H9 (cell line): ENCODE measurements at regions not wholly inside any gene's neighbourhood (a gene's known extent, or its start where the extent isn't known, plus 50 kb on each side); places are given as distances from the start of the nearest gene placed in this dataset.

Experiments
- DNase-seq: peaks from one replicate; pipeline ENCODE4 v3.0.0-alpha.2; 2017
- H2AFZ ChIP-seq: one replicate; pipeline ENCODE4 v1.6.1; 2013; ENCODE audit warnings: mild to moderate bottlenecking, low read length, control low read depth, moderate library complexity
- H2AK5ac ChIP-seq: 2 replicates; pipeline ENCODE4 v1.6.1; 2013; ENCODE audit warnings: low read length, control low read depth, mixed read lengths; ENCODE audit not compliant: insufficient read length
- H2BK120ac ChIP-seq: one replicate; pipeline ENCODE4 v1.6.1; 2013; ENCODE audit warnings: low read depth, mild to moderate bottlenecking, low read length, control low read depth, inconsistent platforms; ENCODE audit not compliant: poor library complexity, severe bottlenecking
- H2BK12ac ChIP-seq: 2 replicates; pipeline ENCODE4 v1.6.1; 2013; ENCODE audit warnings: low read length, control low read depth, mixed read lengths, low read depth; ENCODE audit not compliant: insufficient read length
- H2BK15ac ChIP-seq: 2 replicates; pipeline ENCODE4 v1.6.1; 2013; ENCODE audit warnings: low read depth, low read length, control low read depth
- H2BK20ac ChIP-seq: one replicate; pipeline ENCODE4 v1.6.1; 2013; ENCODE audit warnings: low read depth, mild to moderate bottlenecking, low read length, control low read depth, inconsistent platforms; ENCODE audit not compliant: poor library complexity, severe bottlenecking
- H2BK5ac ChIP-seq: 2 replicates; pipeline ENCODE4 v1.6.1; 2013; ENCODE audit warnings: low read length, control low read depth, mixed read lengths; ENCODE audit not compliant: insufficient read length
- H3K14ac ChIP-seq: 2 replicates; pipeline ENCODE4 v1.6.1; 2013; ENCODE audit warnings: low read length, control low read depth; ENCODE audit not compliant: insufficient read depth
- H3K18ac ChIP-seq: 2 replicates; pipeline ENCODE4 v1.6.1; 2013; ENCODE audit warnings: low read depth, mild to moderate bottlenecking, mixed read lengths, low read length, control low read depth; ENCODE audit not compliant: insufficient read length
- H3K23ac ChIP-seq: 2 replicates; pipeline ENCODE4 v1.6.1; 2013; ENCODE audit warnings: low read length, control low read depth, mixed read lengths, low read depth; ENCODE audit not compliant: insufficient read length
- H3K23me2 ChIP-seq: 2 replicates; pipeline ENCODE4 v1.6.1; 2013; ENCODE audit warnings: low read depth, mild to moderate bottlenecking, mixed read lengths, low read length, control low read depth; ENCODE audit not compliant: insufficient read length, poor library complexity, severe bottlenecking
- H3K27ac ChIP-seq: 2 replicates; pipeline ENCODE4 v1.5.1; 2013; ENCODE audit warnings: low read length, control low read depth, mixed read lengths, low read depth; ENCODE audit not compliant: insufficient read length
- H3K27me3 ChIP-seq: 2 replicates; pipeline ENCODE4 v1.6.1; 2013; ENCODE audit warnings: low read length, control low read depth, inconsistent platforms; ENCODE audit not compliant: insufficient read depth
- H3K4ac ChIP-seq: 2 replicates; pipeline ENCODE4 v1.6.1; 2013; ENCODE audit warnings: low read depth, mild to moderate bottlenecking, control low read depth, inconsistent platforms, low read length, moderate library complexity
- H3K4me1 ChIP-seq: 2 replicates; pipeline ENCODE4 v1.6.1; 2013; ENCODE audit warnings: low read length, control low read depth, inconsistent platforms; ENCODE audit not compliant: insufficient read depth
- H3K4me2 ChIP-seq: 2 replicates; pipeline ENCODE4 v1.6.1; 2013; ENCODE audit warnings: low read length, control low read depth, mixed read lengths; ENCODE audit not compliant: insufficient read length, insufficient read depth
- H3K56ac ChIP-seq: 2 replicates; pipeline ENCODE4 v1.6.1; 2013; ENCODE audit warnings: low read depth, mild to moderate bottlenecking, mixed read lengths, low read length, control low read depth; ENCODE audit not compliant: insufficient read length
- H3K79me1 ChIP-seq: 2 replicates; pipeline ENCODE4 v1.6.1; 2013; ENCODE audit warnings: low read depth, mild to moderate bottlenecking, moderate library complexity, low read length, control low read depth, inconsistent platforms; ENCODE audit not compliant: insufficient read depth, poor library complexity, severe bottlenecking
- H3K79me2 ChIP-seq: 2 replicates; pipeline ENCODE4 v1.6.1; 2013; ENCODE audit warnings: low read length, control low read depth, inconsistent platforms; ENCODE audit not compliant: insufficient read depth
- H3K9ac ChIP-seq: 2 replicates; pipeline ENCODE4 v1.6.1; 2013; ENCODE audit warnings: low read length, control low read depth, mixed read lengths; ENCODE audit not compliant: insufficient read length; ENCODE audit errors: extremely low read depth
- H3K9me3 ChIP-seq: one replicate; pipeline ENCODE4 v1.6.1; 2013; ENCODE audit warnings: low read depth, low read length, inconsistent platforms; ENCODE audit not compliant: control insufficient read depth
- H3T11ph ChIP-seq: one replicate; pipeline ENCODE4 v1.6.1; 2013; ENCODE audit warnings: mild to moderate bottlenecking, low read length, control low read depth, inconsistent platforms
- H4K20me1 ChIP-seq: one replicate; pipeline ENCODE4 v1.6.1; 2013; ENCODE audit not compliant: control insufficient read depth, insufficient read length, insufficient read depth
- H4K5ac ChIP-seq: 2 replicates; pipeline ENCODE4 v1.6.1; 2013; ENCODE audit warnings: low read depth, mild to moderate bottlenecking, mixed read lengths, low read length, control low read depth; ENCODE audit not compliant: insufficient read length
- H4K8ac ChIP-seq: replicated peaks from 2 replicates; pipeline ENCODE4 v1.6.1; 2013; ENCODE audit warnings: low read length, control low read depth, mixed read lengths, low read depth; ENCODE audit not compliant: insufficient read length
- H4K91ac ChIP-seq: 2 replicates; pipeline ENCODE4 v1.6.1; 2013; ENCODE audit warnings: low read depth, mild to moderate bottlenecking, moderate library complexity, mixed read lengths, low read length, control low read depth; ENCODE audit not compliant: insufficient read length
- H3K27ac Mint-ChIP-seq, 3 experiments: 2 replicates in 2 of 3; 3 replicates in 1 of 3; pipeline ENCODE4 v1.8.0; 2020 to 2021; ENCODE audit warnings: mixed read lengths in 3 of 3, mild to moderate bottlenecking in 1 of 3, moderate library complexity in 1 of 3
- H3K27me3 Mint-ChIP-seq: 2 replicates; pipeline ENCODE4 v1.8.0; 2021; ENCODE audit warnings: low read depth, mild to moderate bottlenecking, moderate library complexity, mixed read lengths
- H3K36me3 Mint-ChIP-seq, 3 experiments: 2 replicates in 2 of 3; 3 replicates in 1 of 3; pipeline ENCODE4 v1.8.0; 2020 to 2021; ENCODE audit warnings: low read depth in 3 of 3, mixed read lengths in 3 of 3; ENCODE audit not compliant: insufficient read depth in 1 of 3
- H3K4me1 Mint-ChIP-seq, 2 experiments: 2 replicates each; pipeline ENCODE4 v1.8.0; 2020; ENCODE audit warnings: mixed read lengths in 2 of 2
- H3K4me3 Mint-ChIP-seq, 2 experiments: 2 replicates in 1 of 2; 3 replicates in 1 of 2; pipeline ENCODE4 v1.8.0; 2020 to 2021; ENCODE audit warnings: mild to moderate bottlenecking in 2 of 2, mixed read lengths in 2 of 2, moderate library complexity in 1 of 2
- H3K9me3 Mint-ChIP-seq, 2 experiments: 2 replicates in 1 of 2; 3 replicates in 1 of 2; pipeline ENCODE4 v1.8.0; 2020; ENCODE audit warnings: mild to moderate bottlenecking in 2 of 2, mixed read lengths in 2 of 2, moderate library complexity in 1 of 2
- CTCF ChIP-seq: fragments of 200-600 bp; sonication (generic); conservative IDR thresholded peaks from 3 replicates; pipeline ENCODE4 v1.8.0; 2021; ENCODE audit warnings: antibody characterized with exemption, mild to moderate bottlenecking
- WGBS: extraction: QIAGEN DNeasy Blood & Tissue Kit; methylation state at CpG from one replicate; pipeline ENCODE4 v1.1.7; 2013; ENCODE audit warnings: missing lambda C conversion rate, low lambda C conversion rate, mixed read lengths; ENCODE audit not compliant: insufficient read length; ENCODE audit errors: extremely low coverage; 5-methylcytosine and 5-hydroxymethylcytosine counted together

- H2BK120ac ChIP-seq, result no peak overlapping the region
- Mint-ChIP-seq H3K4me3 (peak overlapping the region; percentile 63 to 87), H3K9me3 (peaks cover 2% of the 10 kb centered on the region in 2 experiments; a peak in 2 of 5 replicates), H3K27ac (no peak overlapping the region), H3K27me3 (peaks cover 87% of the 10 kb centered on the region), H3K36me3 (no peaks in the 10 kb centered on the region), H3K4me1 (peaks cover 10 to 13% of the 10 kb centered on the region in 2 experiments)
- H3K18ac ChIP-seq, result no peak overlapping the region
- no peak overlapping the region for H3K23ac ChIP-seq
- H3K9me3 ChIP-seq, result no peaks in the 10 kb centered on the region
- no peak overlapping the region for H2BK12ac ChIP-seq
- no peak overlapping the region for H2BK5ac ChIP-seq
- no peak overlapping the region for H3T11ph ChIP-seq
- no CpG with 5 or more reads among the region's 37 CpGs for WGBS
- H4K5ac ChIP-seq, result no peak overlapping the region
- no peak overlapping the region for H2AK5ac ChIP-seq
- peaks cover 21% of the 10 kb centered on the region; the same call in 1 of the 2 replicates for H3K27me3 ChIP-seq
- H4K8ac ChIP-seq, result no peak overlapping the region
- no peaks in the 10 kb centered on the region for H4K20me1 ChIP-seq
- H3K79me1 ChIP-seq, result no peaks in the 10 kb centered on the region
- H2BK15ac ChIP-seq, result no peak overlapping the region
- H2BK20ac ChIP-seq, result no peak overlapping the region
- peak overlapping the region; percentile 89 for H3K4me2 ChIP-seq
- no peaks in the 10 kb centered on the region for H3K4me1 ChIP-seq
- H3K23me2 ChIP-seq, result peaks cover 14% of the 10 kb centered on the region
- no peak overlapping the region for H3K27ac ChIP-seq
- no peak for TF ChIP-seq CTCF
- peak; percentile 45 for DNase-seq
- no peak overlapping the region for H4K91ac ChIP-seq
- H3K56ac ChIP-seq, result no peak overlapping the region
- no peak overlapping the region for H3K9ac ChIP-seq
- no peaks in the 10 kb centered on the region for H3K79me2 ChIP-seq
- no peak overlapping the region for H3K4ac ChIP-seq
- no peak overlapping the region for H3K14ac ChIP-seq
- no peak overlapping the region for H2AFZ ChIP-seq
These were observed 335.1 kb upstream of the THRB start for GRCh38 chr3:24829629-24830229.
